ENCODE measurements at regions not wholly inside any gene's neighbourhood (a gene's known extent, or its start where the extent isn't known, plus 50 kb on each side); places are given as distances from the start of the nearest gene placed in this dataset.

GRCh38 chrX:144809025-144809424, 438.3 kb upstream of the SPANXN1 start:
- no peak overlapping the region for H3K56ac ChIP-seq (replicated peaks; ENCODE audit: insufficient read length, low read depth, low read length)

More at GRCh38 chrX:144809025-144809424, 438.3 kb upstream of the SPANXN1 start:
- Histone ChIP-seq H3K27me3 (replicated peaks in 1 of 4; ENCODE audit: control insufficient read depth in 3 of 4, extremely low read depth in 1 of 4, insufficient read depth in 3 of 4, low read length in 3 of 4) (no peaks in the 10 kb centered on the region), H3K9me3 (ENCODE audit: insufficient read depth in 2 of 2, low read depth in 1 of 2, low read length in 1 of 2) (no peaks in the 10 kb centered on the region), H3K23ac (ENCODE audit: insufficient read length) (no peak overlapping the region), H4K91ac (replicated peaks; ENCODE audit: insufficient read length, low read length) (no peak overlapping the region), H4K8ac (ENCODE audit: extremely low read depth, insufficient read depth, low read length) (no peak overlapping the region), H3K79me1 (ENCODE audit: low read depth, low read length) (no peaks in the 10 kb centered on the region), H3K79me2 (ENCODE audit: control insufficient read depth in 1 of 2, insufficient read depth in 2 of 2, low read length in 2 of 2) (no peaks in the 10 kb centered on the region), H2BK5ac (ENCODE audit: low read depth, low read length) (no peak overlapping the region), H3K4ac (replicated peaks; ENCODE audit: insufficient read length, low read depth, low read length) (no peak overlapping the region), H4K20me1 (replicated peaks in 1 of 2; ENCODE audit: control insufficient read depth in 1 of 2, insufficient read depth in 2 of 2, low read length in 2 of 2) (no peaks in the 10 kb centered on the region), H2AK5ac (ENCODE audit: low read depth, low read length) (no peak overlapping the region), H3K4me2 (ENCODE audit: insufficient read depth in 1 of 2, low read depth in 2 of 2, low read length in 2 of 2) (no peak overlapping the region), H3K4me3 (ENCODE audit: extremely low read depth in 1 of 4, insufficient read depth in 2 of 4, low read depth in 3 of 4, low read length in 4 of 4) (no peak overlapping the region), H3K27ac (ENCODE audit: low read depth, low read length) (no peak overlapping the region), H4K5ac (ENCODE audit: insufficient read length, low read depth, low read length) (no peak overlapping the region), H3K36me3 (ENCODE audit: control insufficient read depth in 2 of 4, insufficient read depth in 4 of 4, low read length in 3 of 4) (no peaks in the 10 kb centered on the region), H3K14ac (ENCODE audit: insufficient read length) (no peak overlapping the region), H2BK12ac (ENCODE audit: low read depth, low read length) (no peak overlapping the region), H2BK15ac (ENCODE audit: low read length) (no peak overlapping the region), H3K18ac (ENCODE audit: extremely low read depth, low read length) (no peak overlapping the region), H2BK120ac (replicated peaks; ENCODE audit: low read depth, low read length) (no peak overlapping the region), H2AFZ (ENCODE audit: low read length) (no peak overlapping the region), H3K23me2 (ENCODE audit: low read depth, low read length) (no peaks in the 10 kb centered on the region), H3K9ac (replicated peaks in 1 of 4; ENCODE audit: extremely low read depth in 1 of 4, low read depth in 3 of 4, low read length in 3 of 4) (no peak overlapping the region), H3K4me1 (replicated peaks in 1 of 4; ENCODE audit: control insufficient read depth in 3 of 4, insufficient read depth in 4 of 4, low read length in 3 of 4) (no peaks in the 10 kb centered on the region), H2BK20ac (ENCODE audit: low read length) (no peak overlapping the region)
- POLR2A ChIA-PET (ENCODE audit: partially characterized antibody), result no interaction called here
- FAIRE-seq (no peak), DNase-seq (ENCODE audit: low read depth in 1 of 2, low spot score in 2 of 2) (no peak)
- TF ChIP-seq USF2 (IDR thresholded peaks at IDR 0.05; ENCODE audit: low read length) (no peak), E2F6 (IDR thresholded peaks at IDR 0.05) (no peak), TBP (IDR thresholded peaks at IDR 0.05; ENCODE audit: low read depth, low read length) (no peak)
- CTCF ChIA-PET (ENCODE audit: partially characterized antibody), result no interaction called here

Measured in H1 (cell line).